HG03159 (cell line): ENCODE measurements at regions not wholly inside any gene's neighbourhood (a gene's known extent, or its start where the extent isn't known, plus 50 kb on each side); places are given as distances from the start of the nearest gene placed in this dataset.
A peak's percentile ranks its signal among the peaks of the same experiment; 100 is the strongest.

Experiments
- ATAC-seq: cut with Tn5 transposase; IDR thresholded peaks from one replicate; pipeline ENCODE4 v1.9.1; 2021; ENCODE audit warnings: mild to moderate bottlenecking, moderate library complexity; ENCODE audit not compliant: unreplicated experiment

DNA sequence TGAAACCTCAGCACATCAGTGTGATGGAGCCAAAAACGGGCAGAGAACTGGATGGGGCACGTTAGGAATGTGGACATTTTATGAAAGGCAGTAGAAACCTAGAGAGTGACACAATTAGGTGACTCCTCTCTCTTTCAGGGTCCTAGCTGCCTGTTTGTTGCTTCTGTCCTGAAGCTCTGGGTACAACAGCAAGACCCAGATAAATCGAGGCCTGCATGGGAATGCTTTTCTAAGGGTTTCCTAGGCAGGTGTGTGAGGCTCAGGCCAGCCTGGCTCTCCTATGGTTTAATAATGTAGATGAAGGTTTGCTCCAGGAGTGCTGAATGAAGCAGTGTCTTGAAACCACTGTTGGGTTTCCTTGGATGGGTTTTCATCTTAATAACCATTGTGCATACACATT, 517.1 kb upstream of the RAB6C start:
- ATAC-seq, result no peak

DNA sequence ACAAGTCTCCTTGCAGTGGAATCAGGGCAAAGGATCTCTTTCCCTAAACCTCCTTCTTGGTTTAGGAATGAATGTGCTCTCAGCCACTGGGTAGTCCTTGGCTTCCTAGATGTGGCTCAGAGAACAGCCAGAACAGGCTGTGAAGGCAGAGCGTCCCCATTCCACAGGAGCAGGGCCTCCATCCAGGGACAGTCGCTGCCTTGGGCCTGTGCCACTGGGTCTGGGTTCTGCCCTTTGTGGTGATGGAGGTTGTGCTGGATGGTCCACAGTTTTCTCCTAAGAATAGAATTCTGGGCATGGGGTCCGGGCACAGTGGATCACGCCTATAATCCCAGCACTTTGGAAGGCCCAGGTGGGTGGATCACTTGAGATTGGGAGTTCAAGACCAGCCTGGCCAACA, 516.5 kb upstream of the RAB6C start:
- no peak for ATAC-seq

DNA sequence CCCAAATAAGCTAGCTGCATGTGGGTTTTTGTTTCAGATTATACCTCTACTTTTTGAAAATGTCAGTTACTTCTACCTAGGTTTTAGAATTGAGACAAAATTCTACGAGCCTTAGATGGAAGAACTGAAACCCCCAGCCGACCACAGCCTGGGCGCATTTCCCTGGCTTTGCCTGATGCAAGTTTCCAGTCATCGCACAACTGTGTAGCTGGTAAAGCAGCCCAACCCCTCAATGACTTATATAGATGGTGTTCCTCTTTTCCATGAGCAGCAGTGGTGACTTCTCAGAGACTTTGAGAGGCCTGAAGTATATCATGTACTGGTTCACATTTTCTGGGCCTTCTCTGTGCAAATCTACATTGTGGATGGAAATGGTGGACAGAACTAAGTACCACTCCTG, 515.4 kb upstream of the RAB6C start:
- no peak for ATAC-seq

DNA sequence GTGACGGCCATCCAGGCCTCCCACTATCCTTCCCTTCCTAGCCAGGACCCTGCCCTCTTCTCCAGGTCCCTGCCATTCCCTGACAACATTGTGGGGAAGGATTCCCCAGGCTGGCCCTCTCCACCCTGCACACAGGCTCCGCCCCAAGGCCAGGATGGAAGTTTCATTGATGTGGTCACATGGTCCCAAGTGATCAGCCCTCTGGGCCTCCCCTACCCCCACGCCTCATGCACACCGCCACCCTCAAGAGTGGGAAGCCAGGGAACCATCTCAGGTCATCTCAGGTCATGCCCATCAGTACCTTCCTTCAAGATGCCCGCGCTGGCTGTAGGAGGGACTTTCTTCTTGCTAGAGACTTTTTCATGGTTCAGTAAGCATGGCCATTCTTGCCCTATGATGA, 514.8 kb upstream of the RAB6C start:
- no peak for ATAC-seq

DNA sequence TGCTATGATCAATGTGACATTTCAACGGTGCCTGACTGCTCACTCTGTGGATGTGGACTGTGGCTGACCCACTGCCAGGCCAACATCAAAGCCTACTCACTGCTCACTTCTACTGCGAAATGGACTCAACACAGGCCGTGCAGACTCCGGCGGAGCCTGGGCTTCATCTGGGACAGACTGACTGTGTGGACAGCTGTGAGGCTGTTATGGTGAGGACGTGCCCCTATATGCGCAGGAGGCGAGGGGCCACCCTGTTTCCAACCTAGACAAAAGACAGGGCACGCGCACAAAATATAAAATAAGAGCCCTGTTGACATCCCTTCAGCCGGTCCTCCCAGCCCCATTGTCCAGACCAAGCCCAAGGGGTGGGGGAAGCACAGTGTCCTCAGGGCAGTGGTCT, 514.4 kb upstream of the RAB6C start:
- no peak for ATAC-seq

DNA sequence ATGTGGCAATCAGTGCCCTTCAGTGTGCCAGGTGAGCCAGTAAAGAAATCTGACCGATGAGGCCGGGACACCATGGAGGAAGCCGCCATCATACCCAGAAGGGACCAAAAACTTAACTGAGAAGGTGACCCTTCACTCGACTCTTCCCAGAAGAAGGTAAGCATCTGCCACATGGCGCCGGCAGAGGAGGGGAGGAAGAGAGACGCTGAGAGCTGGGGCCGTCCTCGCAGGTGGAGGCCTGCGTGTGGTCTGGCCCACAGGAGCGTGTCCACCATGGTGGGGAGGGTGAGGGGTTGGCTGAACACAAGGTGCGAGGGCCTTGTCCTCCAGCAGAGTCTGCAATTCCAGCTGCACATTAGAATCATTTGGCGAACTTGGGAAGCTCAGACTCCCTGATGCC, 513.1 kb upstream of the RAB6C start:
- ATAC-seq, result no peak

DNA sequence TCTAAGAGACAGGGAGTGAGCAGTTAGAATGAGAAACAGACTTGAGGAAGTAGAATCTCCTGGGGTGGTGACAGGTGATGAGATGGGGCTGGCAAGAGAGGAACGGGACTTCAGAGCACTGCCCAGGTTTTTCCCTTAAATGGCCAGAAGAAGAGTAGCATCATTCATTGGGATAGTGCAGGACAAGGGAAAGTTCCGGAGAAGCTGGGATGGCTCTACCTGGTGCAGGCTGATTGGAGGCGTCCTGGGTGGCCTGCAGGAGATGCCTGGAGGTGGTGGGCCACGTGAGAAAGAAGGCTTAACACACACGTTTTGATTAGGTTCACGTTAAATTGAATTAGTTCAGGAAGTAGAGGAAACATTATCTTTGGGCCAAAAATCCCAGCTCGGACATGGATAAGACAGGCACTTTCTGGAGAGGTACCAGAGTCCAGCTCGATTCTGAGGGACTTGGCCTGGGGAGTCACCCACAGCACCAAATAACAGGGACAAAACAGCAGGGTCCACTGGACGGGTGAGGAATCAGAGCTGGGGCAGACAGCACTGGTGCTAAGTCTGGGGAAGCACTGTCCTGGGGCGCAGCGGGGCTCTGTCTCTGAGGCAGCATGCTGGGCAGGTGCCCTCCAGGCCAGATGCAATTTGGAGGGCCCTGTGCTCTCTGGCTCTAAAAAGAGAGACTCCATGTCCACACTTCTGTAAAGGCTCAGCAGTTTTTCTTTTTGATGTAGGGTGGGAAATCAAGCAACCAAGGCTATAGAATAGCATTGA, 512.3 kb upstream of the RAB6C start:
- ATAC-seq, result no peak

DNA sequence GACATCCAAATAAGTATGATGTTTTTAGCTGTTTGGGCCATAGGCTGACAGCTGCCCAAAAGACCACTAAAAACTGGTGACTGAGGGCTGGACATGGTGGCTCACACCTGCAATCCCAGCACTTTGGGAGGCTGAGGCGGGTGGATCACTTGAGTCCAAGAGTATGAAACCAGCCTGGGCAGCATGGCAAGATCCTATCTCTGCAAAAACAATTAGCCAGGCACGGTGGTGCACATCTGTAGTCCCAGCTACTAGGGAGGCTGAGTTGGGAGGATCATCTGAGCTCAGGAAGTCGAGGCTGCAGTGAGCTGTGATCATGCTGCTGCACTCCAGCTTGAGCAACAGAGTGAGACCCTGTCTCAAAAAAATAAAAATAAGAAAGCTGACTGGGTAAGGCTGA, 511.5 kb upstream of the RAB6C start:
- no peak for ATAC-seq

DNA sequence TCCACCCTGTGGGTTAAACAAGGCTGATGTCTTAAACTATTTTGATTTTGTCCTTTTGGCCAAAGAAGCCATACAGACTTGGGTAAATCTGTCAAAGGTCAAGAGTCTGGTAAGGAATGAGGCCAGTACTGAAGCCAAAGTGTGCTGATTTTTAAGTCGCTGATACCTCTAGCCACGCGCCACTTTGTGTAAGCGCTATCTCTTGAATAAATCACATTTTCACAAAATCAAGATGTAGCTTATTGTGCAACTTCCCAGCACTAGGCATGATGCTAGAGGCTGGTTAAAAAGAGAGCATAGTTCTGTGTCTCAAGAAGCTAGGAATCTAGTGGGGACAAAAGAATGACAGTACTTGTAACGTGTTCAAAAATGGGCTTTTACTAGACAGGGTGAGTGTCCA, 510.6 kb upstream of the RAB6C start:
- no peak for ATAC-seq

DNA sequence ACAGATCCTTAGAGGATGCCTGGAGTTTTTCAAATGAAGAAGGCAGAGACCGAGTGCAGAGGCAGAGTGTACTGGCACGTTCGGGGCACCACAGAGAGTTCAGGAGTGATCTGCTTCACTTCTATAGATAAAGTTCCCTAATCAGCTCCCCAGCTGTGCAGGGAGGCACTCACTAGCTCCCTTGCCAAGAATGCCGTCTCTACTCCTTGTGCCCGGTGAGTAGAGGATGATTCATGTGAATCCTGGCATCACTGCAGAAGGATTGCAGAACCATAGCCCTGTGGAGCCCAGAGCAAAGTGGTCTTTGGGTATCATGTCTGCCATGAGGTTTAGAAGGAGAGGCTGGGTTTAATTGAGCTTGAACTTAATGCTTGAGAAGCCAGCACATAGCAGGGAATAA, 510.1 kb upstream of the RAB6C start:
- no peak for ATAC-seq

DNA sequence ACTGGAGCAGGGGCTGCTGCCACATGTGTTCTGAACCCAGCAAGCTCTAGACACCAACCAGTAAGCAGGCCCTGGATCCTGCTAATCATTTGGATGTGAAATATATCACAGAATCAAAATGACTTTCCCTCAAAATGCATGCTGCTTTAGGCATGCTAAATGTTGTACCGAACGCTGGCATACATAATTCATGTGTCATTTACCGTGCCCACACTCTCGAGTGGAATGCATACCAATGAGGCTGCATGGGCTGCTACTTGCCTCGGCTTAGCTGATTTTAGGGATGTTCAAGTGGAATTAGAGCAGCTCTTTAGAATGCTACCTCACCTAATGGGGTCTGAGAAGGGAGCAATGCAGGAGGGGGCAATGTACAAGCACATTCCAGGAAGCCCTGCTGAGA, 509.6 kb upstream of the RAB6C start:
- ATAC-seq, result no peak

DNA sequence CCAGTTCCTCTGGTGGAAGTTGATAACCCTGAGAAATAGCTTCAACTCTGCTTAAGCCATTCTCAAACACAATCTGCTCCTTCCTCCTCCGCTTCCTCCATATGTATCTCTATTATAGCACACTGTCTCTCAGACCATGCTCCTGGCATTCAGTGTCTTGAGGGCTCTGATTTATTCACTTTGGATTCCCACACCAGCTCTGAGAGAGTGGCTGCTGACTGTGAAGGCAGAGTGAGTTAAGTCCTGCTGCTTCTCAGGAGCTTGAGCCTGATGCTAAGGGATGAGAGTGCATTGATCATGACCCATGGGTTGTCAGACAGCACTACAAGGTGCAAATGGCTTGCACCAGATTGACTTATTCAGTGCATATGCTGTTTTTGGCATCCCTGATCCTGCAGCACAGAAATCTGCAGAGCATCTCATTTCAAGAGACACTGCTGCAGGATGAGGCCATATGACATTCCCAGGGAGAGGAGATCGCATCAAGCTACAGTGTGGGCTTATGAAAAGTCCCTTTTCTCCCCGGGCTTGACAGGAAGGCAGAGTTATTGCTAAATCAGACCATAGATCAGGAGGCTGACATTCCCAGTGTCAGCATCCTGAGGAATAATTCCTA, 500.5 kb upstream of the RAB6C start:
- no peak for ATAC-seq

DNA sequence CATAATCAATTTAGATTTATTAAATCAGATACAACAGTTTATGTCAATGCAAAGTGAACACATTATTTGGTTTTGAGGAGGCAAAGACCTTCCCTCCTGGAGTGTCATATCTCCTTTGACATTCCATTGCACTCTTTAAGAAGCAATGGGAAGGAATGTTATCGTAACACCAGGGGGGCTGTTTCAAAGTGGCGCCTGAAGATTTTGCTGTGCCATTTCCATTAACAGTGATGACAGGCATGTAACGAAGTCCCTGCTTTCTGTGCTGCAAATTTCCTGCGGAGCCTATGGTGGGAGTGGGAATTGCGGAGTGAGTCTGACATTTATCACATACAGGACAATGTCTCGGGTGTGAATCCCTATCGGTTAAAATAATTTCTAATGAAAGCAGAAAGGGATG, 499.6 kb upstream of the RAB6C start:
- no peak for ATAC-seq

DNA sequence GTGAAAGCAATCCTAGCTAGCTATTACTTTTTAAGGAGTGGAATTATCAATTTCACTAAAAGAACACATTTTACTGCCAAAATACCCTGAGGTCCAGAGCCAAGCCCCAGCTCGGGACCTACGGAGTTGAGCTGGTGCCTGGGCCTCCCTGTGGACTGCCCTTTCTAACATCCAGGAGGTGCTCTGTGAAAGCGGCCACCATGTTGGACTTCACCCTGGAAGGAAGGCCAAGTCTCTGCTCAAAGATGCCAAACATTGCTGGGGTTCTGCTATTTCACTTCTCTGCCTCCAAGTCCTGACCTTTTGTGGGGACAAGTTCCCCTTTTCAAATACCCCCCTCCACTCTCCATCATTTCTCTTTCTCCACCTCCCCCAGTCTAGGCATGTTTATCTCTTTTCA, 498.7 kb upstream of the RAB6C start:
- ATAC-seq, result no peak

DNA sequence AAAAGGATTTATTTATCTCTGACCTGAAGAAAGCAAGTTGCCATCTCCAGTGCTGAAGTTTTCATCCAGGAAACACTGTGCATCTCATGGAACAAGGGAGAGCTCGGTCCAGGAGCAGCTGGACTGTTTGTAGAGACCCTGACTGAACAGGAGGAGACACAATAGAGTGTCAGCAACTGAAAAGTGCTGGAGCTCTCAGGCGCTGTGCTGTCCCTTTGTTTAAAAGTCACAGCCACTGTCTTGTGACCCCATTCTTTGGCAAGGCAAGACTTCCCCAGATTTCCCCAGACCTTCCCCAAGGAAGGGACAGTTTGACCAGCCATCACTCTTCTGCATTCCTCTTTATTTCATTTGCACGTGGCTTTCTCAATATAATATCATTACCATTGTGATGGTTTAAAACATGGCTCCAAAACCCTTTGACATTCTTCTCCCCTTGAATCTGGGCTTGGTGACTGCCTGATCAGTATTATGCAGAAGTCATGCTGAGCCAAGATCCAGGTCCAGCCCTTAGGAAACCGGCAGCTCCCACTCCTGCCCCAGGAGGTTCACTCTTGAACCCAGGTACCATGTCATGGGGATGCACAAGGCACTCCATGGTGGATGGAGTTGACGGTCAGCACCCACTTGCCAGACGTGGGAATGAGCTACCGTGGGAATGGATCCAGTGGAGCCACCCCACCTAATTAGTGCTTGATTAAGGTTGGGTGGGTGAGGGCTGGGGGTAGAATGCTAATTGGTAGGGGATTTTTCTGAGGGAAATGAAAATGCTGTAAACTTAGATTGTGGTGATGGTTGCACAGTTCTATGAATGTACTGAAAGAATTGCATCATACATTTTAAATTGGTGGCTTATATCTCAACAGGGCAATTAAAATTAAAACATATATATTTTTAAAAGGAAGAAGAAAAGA, 497.9 kb upstream of the RAB6C start:
- ATAC-seq, result no peak

DNA sequence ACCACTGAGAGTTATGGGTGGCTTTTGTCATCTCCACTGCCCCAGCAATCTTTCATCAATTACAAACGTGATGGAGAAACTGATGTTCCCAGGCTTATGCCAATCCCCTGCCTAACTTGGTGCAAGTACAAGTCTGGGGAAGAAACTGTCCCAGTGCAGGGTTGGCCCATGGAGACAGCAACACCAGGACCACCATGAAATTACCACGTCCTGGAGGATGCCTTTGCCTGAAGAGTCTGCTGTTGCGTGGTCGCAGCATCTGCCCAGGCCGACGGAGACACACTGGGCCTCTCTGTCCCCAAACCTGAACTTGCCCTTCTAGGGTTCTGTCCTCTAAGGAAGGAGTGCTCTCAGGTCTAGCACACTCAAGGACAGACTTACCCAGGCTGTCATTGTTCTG, 496.8 kb upstream of the RAB6C start:
- ATAC-seq, result no peak

DNA sequence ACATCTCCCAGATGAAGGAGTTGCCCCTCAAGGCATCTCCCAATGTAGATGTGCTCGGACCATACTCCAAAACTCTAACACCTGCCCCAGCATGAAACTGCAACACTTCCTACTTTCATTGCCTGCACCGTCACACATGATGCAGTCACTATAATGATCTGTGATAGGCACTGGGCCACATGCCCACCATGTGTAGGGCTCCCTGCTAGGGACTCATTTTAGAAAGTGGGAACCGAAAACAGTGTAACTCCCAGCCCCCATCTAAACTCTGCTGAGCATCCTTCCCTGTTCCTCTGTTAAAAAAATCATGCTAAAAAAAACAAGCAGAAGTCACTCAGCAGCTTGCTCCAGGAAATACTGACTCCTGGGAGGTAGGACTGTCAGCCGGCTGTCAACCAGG, 496.1 kb upstream of the RAB6C start:
- peak; percentile 82 for ATAC-seq

DNA sequence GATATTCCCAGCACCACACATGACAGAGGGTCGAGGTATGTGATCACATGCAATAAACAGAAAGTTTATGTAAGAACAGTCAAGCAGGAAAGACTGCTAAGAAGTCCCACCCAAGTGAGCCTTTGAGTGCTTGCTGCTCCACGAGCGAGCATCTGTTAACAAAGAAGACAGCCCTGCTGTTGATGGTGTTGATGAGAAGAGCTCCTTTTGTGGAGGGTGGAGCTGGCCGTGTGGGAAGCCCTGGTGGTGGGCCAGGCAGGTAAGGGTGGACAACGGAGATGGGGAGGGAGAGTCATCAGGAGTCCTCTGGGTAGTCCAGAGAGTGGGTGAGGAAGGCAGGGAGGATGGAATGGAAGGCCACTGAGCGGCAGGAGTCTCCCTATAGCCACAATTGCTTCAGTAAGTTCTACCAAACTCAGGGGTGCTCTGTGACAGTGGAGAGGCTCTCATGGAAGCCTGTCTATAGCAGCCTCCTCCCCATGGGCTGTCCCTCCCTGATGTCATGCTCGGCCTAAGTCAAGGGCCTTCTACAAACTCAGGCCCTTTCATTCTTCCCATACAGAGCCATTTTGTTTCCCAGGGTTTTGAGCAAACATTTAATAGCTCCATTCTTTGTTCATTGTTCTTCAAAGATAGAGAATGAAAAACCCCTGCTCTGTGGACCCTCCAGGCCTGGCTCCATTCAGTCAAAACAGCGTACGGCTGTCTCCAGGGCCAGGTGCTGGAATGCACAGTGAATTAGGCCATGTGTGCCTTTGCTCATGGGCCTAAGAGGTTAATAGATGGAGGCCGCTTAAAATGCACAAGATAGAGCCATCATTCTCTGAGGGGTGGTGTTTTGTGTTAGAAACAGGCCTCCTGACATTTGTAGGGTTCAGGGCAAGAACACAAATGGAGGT, 494.2 kb upstream of the RAB6C start:
- ATAC-seq, result no peak

DNA sequence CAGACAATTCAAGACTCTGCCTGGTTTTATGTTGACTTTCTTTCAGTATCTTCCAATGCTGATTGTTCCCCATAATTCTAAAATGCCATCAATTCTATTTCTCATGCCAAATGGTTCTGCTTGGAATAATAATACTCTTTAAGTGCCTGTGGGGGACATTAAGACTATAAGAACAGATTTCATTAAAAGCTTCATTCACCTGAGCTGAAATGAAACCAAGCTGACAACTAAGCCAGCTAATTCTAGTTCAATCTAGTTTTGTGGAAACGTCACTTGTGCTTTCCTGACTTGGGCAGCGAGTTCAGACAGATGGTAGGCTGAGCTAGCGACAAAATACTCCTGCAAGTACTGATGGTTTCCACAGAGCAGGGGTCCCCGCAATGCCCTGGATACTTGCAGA, 491.1 kb upstream of the RAB6C start:
- ATAC-seq, result no peak

DNA sequence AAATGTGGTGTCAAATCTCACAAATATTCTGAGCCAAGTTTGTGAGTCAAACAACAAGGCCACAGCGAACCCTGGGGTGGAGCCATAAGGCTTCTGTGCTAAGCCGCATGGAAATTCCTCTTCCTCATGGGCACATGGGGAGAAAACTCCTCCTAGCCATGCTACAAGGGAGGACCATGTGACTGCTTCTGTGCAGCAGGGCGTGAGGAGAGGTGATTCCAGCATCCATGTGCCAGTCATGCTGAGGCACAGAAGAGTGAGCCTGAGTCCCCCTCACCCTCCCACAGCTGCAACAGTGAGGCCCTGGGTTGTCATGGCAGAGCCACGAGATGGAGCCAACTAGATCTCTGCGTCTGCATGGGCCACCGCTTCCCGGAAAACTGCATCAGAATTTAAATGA, 488.8 kb upstream of the RAB6C start:
- ATAC-seq, result no peak

DNA sequence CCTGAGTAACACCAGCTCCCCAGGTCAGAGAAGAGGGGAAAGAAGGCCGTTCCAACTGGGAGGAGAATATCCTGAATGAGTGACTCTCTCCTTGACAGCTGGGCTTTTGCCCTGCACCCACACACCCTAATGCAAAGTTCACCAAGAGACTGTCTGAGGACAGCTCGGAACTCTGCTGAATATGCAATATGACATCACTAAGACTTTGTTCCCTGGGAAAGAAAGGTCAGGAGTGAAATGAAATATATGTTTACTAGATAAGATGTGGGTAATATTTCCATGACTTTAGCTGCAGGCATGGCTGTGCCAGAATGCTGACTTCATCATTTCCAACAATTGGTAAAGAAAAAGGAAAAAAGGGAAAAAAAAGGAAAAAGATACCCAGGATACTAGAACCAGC, 488.2 kb upstream of the RAB6C start:
- no peak for ATAC-seq
